ENCODE measurements at regions not wholly inside any gene's neighbourhood (a gene's known extent, or its start where the extent isn't known, plus 50 kb on each side); places are given as distances from the start of the nearest gene placed in this dataset.

GRCh38 chr5:43769571-43770355 lies 166.8 kb downstream of the NNT start:
- DNase-seq (ENCODE audit: extremely low spot score, insufficient read length, low read depth), result no peak

More at GRCh38 chr5:43769571-43770355, 166.8 kb downstream of the NNT start:
- FAIRE-seq, result no peak

Measured in GM18507 (cell line).